Kidney (tissue), 13 donors: ENCODE measurements at regions not wholly inside any gene's neighbourhood (a gene's known extent, or its start where the extent isn't known, plus 50 kb on each side); places are given as distances from the start of the nearest gene placed in this dataset.

Experiments
- DNase-seq, 5 donors: peaks; one replicate each; pipeline ENCODE4 v3.0.0-alpha.2; 2013 to 2020
- FAIRE-seq: peaks from 2 replicates; lab custom pipeline; 2012; peaks lifted over from hg19 to GRCh38; lab: Jason Lieb, UNC
- H3K27ac ChIP-seq, 2 donors: one replicate each; pipeline ENCODE4 v1.7.0; 2013; ENCODE audit warnings: low read depth in 2 of 2, low read length in 2 of 2, inconsistent platforms in 1 of 2
- H3K27me3 ChIP-seq: one replicate; pipeline ENCODE4 v1.7.1; 2013; ENCODE audit warnings: low read length, inconsistent platforms; ENCODE audit not compliant: control insufficient read depth, insufficient read depth
- H3K36me3 ChIP-seq, 3 donors: one replicate each; pipeline versions ENCODE4 v1.7.0 to v1.7.1; 2013; ENCODE audit warnings: low read length in 3 of 3, control low read depth in 1 of 3, inconsistent platforms in 1 of 3; ENCODE audit not compliant: insufficient read depth in 3 of 3, control insufficient read depth in 2 of 3
- H3K4me1 ChIP-seq, 3 donors: one replicate each; pipeline versions ENCODE4 v1.7.0 to v1.7.1; 2013; ENCODE audit warnings: low read length in 3 of 3, inconsistent platforms in 1 of 3, low read depth in 1 of 3; ENCODE audit not compliant: control insufficient read depth in 2 of 3, insufficient read depth in 2 of 3
- H3K4me3 ChIP-seq, 3 donors: one replicate each; pipeline versions ENCODE4 v1.7.0 to v1.8.1; 2013; ENCODE audit warnings: low read length in 3 of 3, control low read depth in 1 of 3, inconsistent platforms in 1 of 3
- H3K9ac ChIP-seq, 3 donors: one replicate each; pipeline versions ENCODE4 v1.7.0 to v1.7.1; 2013; ENCODE audit warnings: low read length in 3 of 3, control low read depth in 1 of 3, inconsistent platforms in 1 of 3
- H3K9me3 ChIP-seq, 3 donors: one replicate each; pipeline versions ENCODE4 v1.7.0 to v1.7.1; 2013; ENCODE audit warnings: low read length in 3 of 3, control low read depth in 1 of 3, inconsistent platforms in 1 of 3; ENCODE audit not compliant: control insufficient read depth in 2 of 3, insufficient read depth in 1 of 3
- intact Hi-C: fragments of 100-400 bp; cut with DNase I; formaldehyde crosslinking; loops from one replicate; pipeline ENCODE4 v1.11.1; 2022
- TF ChIP-seq, protein P1 (sequence below): IDR thresholded peaks from 3 replicates; pipeline ENCODE4 v1.5.1; 2012; ENCODE audit warnings: mild to moderate bottlenecking, moderate library complexity, borderline replicate concordance; ENCODE audit not compliant: insufficient read depth; ENCODE audit errors: extremely low read depth
- donor health status: control.
- donor health status: control.
- donor health status: control.
- donor health status: control.
- donor health status: control.
- donor health status: DM: yes; HTN: yes; CAD: no.
- donor health status: Normal renal cell carcinoma (clear cell type).

DNA sequence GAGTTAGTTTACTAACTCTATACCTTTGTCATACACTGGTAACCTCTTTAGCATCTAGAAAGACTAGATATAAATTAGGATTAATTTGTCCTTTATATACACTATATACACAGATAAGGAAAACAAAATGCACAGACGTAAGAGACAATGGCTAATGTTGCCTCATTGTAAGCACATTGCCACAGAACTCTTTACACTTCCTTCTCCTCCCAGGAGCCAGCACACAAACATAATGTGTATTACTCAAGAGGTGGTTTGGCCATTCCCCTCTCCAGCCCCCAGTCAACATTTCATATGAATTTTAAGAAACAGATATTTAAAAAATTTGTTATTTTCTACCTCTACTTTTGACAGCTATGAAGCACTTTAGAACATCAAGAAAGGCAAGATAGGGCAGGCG is 131.4 kb upstream of the OR4E1 start:
- Histone ChIP-seq H3K36me3 (no peaks in the 10 kb centered on the region), H3K27ac (no peak overlapping the region), H3K27me3 (no peaks in the 10 kb centered on the region), H3K9me3 (no peaks in the 10 kb centered on the region), H3K9ac (no peak overlapping the region), H3K4me1 (no peaks in the 10 kb centered on the region), H3K4me3 (no peak overlapping the region)
- TF ChIP-seq, protein P1, sequence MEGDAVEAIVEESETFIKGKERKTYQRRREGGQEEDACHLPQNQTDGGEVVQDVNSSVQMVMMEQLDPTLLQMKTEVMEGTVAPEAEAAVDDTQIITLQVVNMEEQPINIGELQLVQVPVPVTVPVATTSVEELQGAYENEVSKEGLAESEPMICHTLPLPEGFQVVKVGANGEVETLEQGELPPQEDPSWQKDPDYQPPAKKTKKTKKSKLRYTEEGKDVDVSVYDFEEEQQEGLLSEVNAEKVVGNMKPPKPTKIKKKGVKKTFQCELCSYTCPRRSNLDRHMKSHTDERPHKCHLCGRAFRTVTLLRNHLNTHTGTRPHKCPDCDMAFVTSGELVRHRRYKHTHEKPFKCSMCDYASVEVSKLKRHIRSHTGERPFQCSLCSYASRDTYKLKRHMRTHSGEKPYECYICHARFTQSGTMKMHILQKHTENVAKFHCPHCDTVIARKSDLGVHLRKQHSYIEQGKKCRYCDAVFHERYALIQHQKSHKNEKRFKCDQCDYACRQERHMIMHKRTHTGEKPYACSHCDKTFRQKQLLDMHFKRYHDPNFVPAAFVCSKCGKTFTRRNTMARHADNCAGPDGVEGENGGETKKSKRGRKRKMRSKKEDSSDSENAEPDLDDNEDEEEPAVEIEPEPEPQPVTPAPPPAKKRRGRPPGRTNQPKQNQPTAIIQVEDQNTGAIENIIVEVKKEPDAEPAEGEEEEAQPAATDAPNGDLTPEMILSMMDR = no peak
- DNase-seq = no peak
- no peak for FAIRE-seq
- intact Hi-C loops = no loop called here

DNA sequence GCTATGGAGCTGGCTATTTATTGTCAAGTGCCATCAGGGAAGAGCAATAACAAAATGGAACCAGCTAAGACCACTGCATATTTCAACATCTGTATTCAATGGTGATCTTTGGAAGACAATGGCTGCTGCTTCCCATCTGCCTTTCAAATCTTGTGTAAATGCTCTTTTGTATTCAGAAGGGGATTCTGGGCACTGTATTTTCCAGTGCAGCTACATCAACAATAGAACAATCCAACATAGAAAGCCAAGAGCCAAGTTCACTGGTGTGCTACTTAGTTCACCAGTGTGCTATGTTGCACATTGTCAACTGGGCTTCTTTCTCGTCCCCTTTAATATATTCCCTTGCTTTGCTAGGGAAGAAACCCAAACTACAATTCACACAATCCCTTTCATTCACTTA is 128.8 kb upstream of the OR4E1 start:
- TF ChIP-seq, protein P1 = no peak
- no peak for FAIRE-seq
- DNase-seq = no peak
- H3K9ac ChIP-seq = no peak overlapping the region
- H3K27me3 ChIP-seq = no peaks in the 10 kb centered on the region
- H3K4me3 ChIP-seq = no peak overlapping the region
- no peaks in the 10 kb centered on the region for H3K36me3 ChIP-seq
- H3K9me3 ChIP-seq = no peaks in the 10 kb centered on the region
- no peaks in the 10 kb centered on the region for H3K4me1 ChIP-seq
- no peak overlapping the region for H3K27ac ChIP-seq
- intact Hi-C loops = no loop called here

DNA sequence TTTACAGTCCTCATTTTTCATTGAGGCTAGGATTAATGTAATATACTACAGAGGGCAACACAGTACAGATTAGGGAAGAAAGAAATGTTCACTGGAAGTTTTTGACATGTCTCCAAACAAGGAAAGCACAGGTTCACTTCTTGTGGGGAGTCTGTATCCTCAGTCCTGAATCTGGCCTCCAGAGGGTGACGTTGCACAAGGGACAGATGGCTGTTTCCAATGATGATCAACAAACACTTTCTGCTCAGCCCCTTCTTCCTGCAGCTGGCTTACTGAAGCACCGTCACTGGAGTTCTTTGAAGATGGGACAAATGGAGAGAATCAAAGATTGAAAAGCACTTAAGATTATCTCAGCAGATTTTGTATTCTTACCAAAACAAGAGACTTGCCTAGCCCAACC is 123.3 kb upstream of the OR4E1 start:
- H3K9ac ChIP-seq = no peak overlapping the region
- H3K4me1 ChIP-seq = no peaks in the 10 kb centered on the region
- no peaks in the 10 kb centered on the region for H3K9me3 ChIP-seq
- no peaks in the 10 kb centered on the region for H3K36me3 ChIP-seq
- TF ChIP-seq, protein P1 = no peak
- no peak overlapping the region for H3K4me3 ChIP-seq
- intact Hi-C loops = no loop called here
- no peak for FAIRE-seq
- H3K27ac ChIP-seq = no peak overlapping the region
- DNase-seq = no peak
- H3K27me3 ChIP-seq = no peaks in the 10 kb centered on the region

DNA sequence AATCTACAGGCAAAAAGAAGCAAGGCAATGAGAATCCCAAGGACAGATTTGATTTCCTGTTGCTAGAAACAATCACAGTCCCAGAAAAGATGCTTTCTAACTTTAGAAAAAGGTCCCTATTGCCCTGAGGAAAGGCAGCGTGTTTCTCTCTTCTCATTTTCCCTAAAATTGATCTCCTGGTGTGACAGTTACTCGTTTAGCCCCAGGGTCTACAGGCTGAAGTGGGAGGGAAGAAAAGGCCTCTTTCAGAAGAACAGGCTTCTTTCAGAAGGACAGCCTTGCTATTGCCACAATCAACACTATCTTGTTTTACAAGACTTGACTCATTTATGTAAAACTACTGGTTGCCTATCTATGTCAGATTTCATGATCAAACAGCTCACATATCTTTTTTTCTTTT is 121.8 kb upstream of the OR4E1 start:
- Histone ChIP-seq H3K27me3 (no peaks in the 10 kb centered on the region), H3K36me3 (no peaks in the 10 kb centered on the region), H3K9ac (no peak overlapping the region), H3K9me3 (no peaks in the 10 kb centered on the region), H3K4me3 (no peak overlapping the region), H3K4me1 (no peaks in the 10 kb centered on the region), H3K27ac (no peak overlapping the region)
- intact Hi-C loops = no loop called here
- DNase-seq (no peak), FAIRE-seq (no peak)
- TF ChIP-seq, protein P1 = no peak
